ENCODE measurements at regions not wholly inside any gene's neighbourhood (a gene's known extent, or its start where the extent isn't known, plus 50 kb on each side); places are given as distances from the start of the nearest gene placed in this dataset.

- ATAC-seq (ENCODE audit: insufficient read depth, low FRiP score), result no peak
These were observed 127.8 kb upstream of the CDK6 start for GRCh38 chr7:92964141-92964540.

GRCh38 chr7:92963566-92963965 is 127.2 kb upstream of the CDK6 start:
- TF ChIP-seq CTCF (IDR thresholded peaks at IDR 0.05; ENCODE audit: control extremely low read depth, extremely low read depth), result no peak

More at GRCh38 chr7:92964141-92964540, 127.8 kb upstream of the CDK6 start:
- no peak for DNase-seq
- H3K4me1 ChIP-seq (ENCODE audit: control insufficient read depth in 5 of 5, insufficient read depth in 5 of 5, low read length in 5 of 5), result peaks cover 0 to 1% (median 0%) of the 10 kb centered on the region in 5 donors
- no peaks in the 10 kb centered on the region for H3K36me3 ChIP-seq (ENCODE audit: control insufficient read depth in 4 of 4, insufficient read depth in 4 of 4, low read length in 4 of 4)
- H3K9me3 ChIP-seq (ENCODE audit: control insufficient read depth in 4 of 4, insufficient read depth in 3 of 4, low read length in 3 of 4), result no peaks in the 10 kb centered on the region
- no peaks in the 10 kb centered on the region for H3K27me3 ChIP-seq (ENCODE audit: control insufficient read depth in 3 of 3, insufficient read depth in 3 of 3, low read length in 2 of 3)
- H3K27ac ChIP-seq (ENCODE audit: low read depth in 1 of 2, low read length in 1 of 2), result no peak overlapping the region
- H3K4me3 ChIP-seq, result no peak overlapping the region
- TF ChIP-seq CTCF (IDR thresholded peaks at IDR 0.05; ENCODE audit: control extremely low read depth, extremely low read depth), result no peak
- WGBS, 2 donors, result 70 to 78% methylated on average over 4 of the region's 4 CpGs
- H3K9ac ChIP-seq (ENCODE audit: insufficient read depth in 1 of 2, low read length in 2 of 2), result no peak overlapping the region

DNA sequence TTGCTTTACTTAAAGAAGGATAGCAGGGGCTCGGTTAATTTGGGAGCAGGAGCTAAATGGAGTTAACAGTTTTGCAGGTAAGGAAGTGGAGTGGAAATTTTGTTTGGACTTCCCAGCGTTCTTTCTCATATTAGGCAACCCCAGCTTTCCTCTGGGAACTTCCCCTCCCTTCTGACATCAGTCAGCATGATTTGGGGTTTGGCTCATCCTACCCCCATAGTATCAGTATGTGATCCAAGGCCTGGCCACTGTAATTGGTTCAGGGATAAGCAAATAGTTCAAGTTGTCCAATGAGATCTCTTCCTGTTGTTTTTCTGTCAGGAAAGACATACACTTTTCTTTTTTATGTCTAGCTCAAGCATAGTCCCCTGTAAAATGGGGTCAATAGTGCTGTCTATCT is 125.6 kb upstream of the CDK6 start:
- Histone ChIP-seq H3K9me3 (ENCODE audit: control insufficient read depth in 4 of 4, insufficient read depth in 3 of 4, low read length in 3 of 4) (no peaks in the 10 kb centered on the region), H3K27me3 (ENCODE audit: control insufficient read depth in 3 of 3, insufficient read depth in 3 of 3, low read length in 2 of 3) (no peaks in the 10 kb centered on the region), H3K4me1 (ENCODE audit: control insufficient read depth in 5 of 5, insufficient read depth in 5 of 5, low read length in 5 of 5) (peaks cover 0 to 1% (median 0%) of the 10 kb centered on the region in 5 donors), H3K27ac (ENCODE audit: low read depth in 1 of 2, low read length in 1 of 2) (no peak overlapping the region), H3K36me3 (ENCODE audit: control insufficient read depth in 4 of 4, insufficient read depth in 4 of 4, low read length in 4 of 4) (no peaks in the 10 kb centered on the region), H3K4me3 (no peak overlapping the region), H3K9ac (ENCODE audit: insufficient read depth in 1 of 2, low read length in 2 of 2) (no peak overlapping the region)
- TF ChIP-seq CTCF (IDR thresholded peaks at IDR 0.05; ENCODE audit: control extremely low read depth, extremely low read depth), result no peak
- DNase-seq (no peak), ATAC-seq (ENCODE audit: insufficient read depth, low FRiP score) (no peak)
- 69 to 73% methylated on average over 2 of the region's 2 CpGs for WGBS, 2 donors

More at GRCh38 chr7:92963566-92963965, 127.2 kb upstream of the CDK6 start:
- ATAC-seq (ENCODE audit: insufficient read depth, low FRiP score) (no peak), DNase-seq (no peak)
- H3K27ac ChIP-seq (ENCODE audit: low read depth in 1 of 2, low read length in 1 of 2), result no peak overlapping the region
- no peaks in the 10 kb centered on the region for H3K9me3 ChIP-seq (ENCODE audit: control insufficient read depth in 4 of 4, insufficient read depth in 3 of 4, low read length in 3 of 4)
- H3K4me3 ChIP-seq, result no peak overlapping the region
- WGBS, 2 donors, result 74 to 81% methylated on average over 4 of the region's 4 CpGs
- no peaks in the 10 kb centered on the region for H3K27me3 ChIP-seq (ENCODE audit: control insufficient read depth in 3 of 3, insufficient read depth in 3 of 3, low read length in 2 of 3)
- H3K9ac ChIP-seq (ENCODE audit: insufficient read depth in 1 of 2, low read length in 2 of 2), result no peak overlapping the region
- peaks cover 0 to 1% (median 0%) of the 10 kb centered on the region in 5 donors for H3K4me1 ChIP-seq (ENCODE audit: control insufficient read depth in 5 of 5, insufficient read depth in 5 of 5, low read length in 5 of 5)
- H3K36me3 ChIP-seq (ENCODE audit: control insufficient read depth in 4 of 4, insufficient read depth in 4 of 4, low read length in 4 of 4), result no peaks in the 10 kb centered on the region

DNA sequence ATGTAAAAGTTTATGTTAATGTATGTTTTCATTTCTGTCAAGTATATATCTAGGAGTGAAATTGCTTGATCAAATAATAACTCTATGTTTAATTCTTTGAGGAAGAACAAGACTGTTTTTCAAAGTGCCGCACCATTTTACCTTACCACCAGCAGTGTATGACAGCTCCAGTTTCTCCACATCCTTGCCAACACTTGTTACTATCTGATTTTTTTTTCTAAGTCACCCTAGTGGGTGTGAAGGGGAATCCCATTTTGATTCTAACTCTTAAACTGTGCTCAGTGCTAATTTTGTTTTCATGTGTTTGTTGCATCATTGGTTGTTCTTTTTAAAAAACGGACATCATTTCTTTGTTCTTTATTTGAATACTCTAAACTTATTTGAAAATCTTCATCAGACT is 120.2 kb upstream of the CDK6 start:
- Histone ChIP-seq H3K9ac (ENCODE audit: insufficient read depth in 1 of 2, low read length in 2 of 2) (no peak overlapping the region), H3K4me1 (ENCODE audit: control insufficient read depth in 5 of 5, insufficient read depth in 5 of 5, low read length in 5 of 5) (no peaks in the 10 kb centered on the region), H3K9me3 (ENCODE audit: control insufficient read depth in 4 of 4, insufficient read depth in 3 of 4, low read length in 3 of 4) (peaks cover 0 to 3% (median 0%) of the 10 kb centered on the region in 4 donors), H3K27me3 (ENCODE audit: control insufficient read depth in 3 of 3, insufficient read depth in 3 of 3, low read length in 2 of 3) (no peaks in the 10 kb centered on the region), H3K36me3 (ENCODE audit: control insufficient read depth in 4 of 4, insufficient read depth in 4 of 4, low read length in 4 of 4) (no peaks in the 10 kb centered on the region), H3K27ac (ENCODE audit: low read depth in 1 of 2, low read length in 1 of 2) (no peak overlapping the region), H3K4me3 (no peak overlapping the region)
- DNase-seq, result no peak
- ATAC-seq (ENCODE audit: insufficient read depth, low FRiP score), result no peak
- 97% methylated on average over 2 of the region's 2 CpGs for WGBS, 2 donors
- no peak for TF ChIP-seq CTCF (IDR thresholded peaks at IDR 0.05; ENCODE audit: control extremely low read depth, extremely low read depth)
